ENCODE measurements at regions not wholly inside any gene's neighbourhood (a gene's known extent, or its start where the extent isn't known, plus 50 kb on each side); places are given as distances from the start of the nearest gene placed in this dataset.
"Not testable (repeated sequence)": the region's sequence is repeated elsewhere in the genome, so short reads cannot be mapped to it uniquely, and the experiment has no call there.

DNA sequence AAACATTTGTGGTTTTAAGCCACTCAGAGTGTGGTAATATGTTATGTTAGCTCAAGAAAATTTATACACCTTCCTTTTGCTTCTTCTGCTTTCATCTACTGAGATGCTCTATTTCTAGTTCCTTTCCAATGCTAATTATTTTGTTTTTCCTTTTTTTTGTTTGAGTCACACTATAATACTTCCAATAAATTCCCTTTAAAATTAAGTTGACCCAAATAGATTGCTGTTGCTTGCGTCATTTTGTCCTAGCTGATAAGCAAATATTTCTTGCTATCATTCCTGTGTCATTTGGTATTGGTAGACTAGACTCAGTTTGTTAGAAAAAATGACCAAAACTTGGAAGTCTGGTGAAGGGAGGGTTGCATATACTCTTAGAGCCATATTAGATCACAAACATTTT, 437.0 kb upstream of the CNTN6 start:
- no peak for DNase-seq (ENCODE audit: low read depth in 2 of 2)

DNA sequence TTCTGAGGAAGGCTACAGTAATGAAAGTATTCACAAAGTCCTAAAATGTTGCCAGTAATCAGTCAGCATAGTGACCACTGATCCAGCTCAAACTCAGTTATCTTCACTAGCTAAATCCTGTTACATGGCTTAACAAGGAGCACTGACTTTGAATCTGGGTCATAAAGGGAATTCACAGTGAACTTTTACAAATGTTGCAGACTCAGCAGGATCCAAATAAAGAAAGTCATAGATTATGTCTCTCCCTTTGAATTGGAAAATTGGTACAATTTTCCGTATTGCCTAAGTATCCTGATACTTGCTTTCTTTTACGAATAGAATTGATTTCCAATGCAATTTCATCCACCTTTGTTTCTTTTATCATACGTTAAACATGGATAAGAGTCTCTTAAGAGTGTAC, 431.5 kb upstream of the CNTN6 start:
- DNase-seq (ENCODE audit: low read depth in 2 of 2), result no peak

- no peak for DNase-seq (ENCODE audit: low read depth in 2 of 2)
Measured at GRCh38 chr3:674116-674515, 418.7 kb upstream of the CNTN6 start.

DNA sequence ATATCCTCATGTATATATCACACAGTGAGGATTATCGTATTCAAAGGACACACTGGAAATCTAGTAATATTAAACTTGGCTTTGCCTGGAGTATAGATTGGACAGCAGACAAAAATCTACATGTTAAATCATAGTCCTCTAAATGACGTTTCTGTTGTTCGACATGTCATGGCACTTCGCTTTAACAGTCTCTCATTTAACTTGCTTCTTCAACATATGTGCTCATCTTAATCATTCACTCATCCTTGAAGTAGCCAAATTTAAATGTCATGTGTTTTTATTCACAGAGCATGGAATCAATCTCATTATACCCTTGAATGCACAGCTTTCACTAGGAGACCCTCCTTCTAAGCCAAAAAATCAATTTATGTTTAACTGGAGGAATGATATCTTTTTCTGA, 417.0 kb upstream of the CNTN6 start:
- DNase-seq (ENCODE audit: low read depth in 2 of 2), result no peak

DNA sequence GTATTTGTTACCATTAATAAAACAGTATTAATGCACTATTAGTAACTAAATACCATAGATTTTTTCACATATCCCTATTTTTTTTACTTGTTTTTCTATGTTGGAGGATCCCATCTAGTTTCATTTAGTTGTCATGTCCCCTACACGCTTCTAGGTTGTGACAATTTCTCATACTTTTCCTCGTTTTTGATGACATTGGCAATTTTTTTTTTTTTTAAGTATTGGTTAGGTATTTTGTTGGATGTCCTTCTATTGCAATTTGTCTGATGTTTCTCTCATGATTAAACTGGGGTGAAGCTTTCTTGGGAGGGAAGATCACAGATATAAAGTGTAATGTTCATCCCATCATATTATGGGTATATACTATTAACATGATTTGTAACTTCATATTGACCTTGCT, 409.1 kb upstream of the CNTN6 start:
- no peak for DNase-seq (ENCODE audit: low read depth in 2 of 2)

DNA sequence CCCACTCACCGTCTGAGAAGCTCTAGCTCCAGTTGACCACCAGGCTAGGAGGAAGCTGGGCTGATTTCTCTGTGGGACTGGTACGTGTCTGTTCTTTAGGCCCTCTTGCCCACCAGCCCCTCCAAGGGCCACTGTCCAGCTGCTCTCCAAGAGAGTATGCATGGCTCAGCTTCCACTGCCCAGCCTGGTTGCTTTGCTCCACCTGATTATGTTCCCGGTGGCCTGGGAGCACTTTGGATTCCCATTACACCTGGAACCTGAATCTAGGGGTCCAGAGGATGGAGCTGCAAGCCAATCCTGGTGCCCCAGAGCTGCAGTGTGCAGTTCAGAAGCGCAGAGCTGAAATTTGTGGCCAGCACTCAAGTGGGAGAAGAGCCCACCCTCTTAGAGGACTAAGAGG, 402.1 kb upstream of the CNTN6 start:
- DNase-seq (ENCODE audit: low read depth in 2 of 2), result no peak

DNA sequence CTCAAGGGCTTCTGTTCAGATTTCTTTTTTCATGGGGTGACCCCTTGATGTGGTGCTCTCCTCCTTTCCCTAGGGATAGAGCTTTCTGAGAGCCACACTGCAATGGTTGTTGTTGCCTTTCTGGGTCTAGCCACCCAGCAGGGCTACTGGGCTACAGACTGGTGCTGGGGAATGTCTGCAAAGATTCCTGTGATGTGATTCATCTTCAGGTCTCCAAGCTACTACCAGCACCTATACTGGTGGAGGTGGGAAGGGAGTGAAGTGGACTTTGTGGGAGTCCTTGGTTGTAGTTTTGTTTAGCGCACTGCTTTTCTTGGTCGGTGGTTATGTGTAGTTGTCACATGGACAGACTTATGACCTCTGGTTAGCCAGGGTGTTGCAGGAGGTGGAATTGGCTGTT, 392.3 kb upstream of the CNTN6 start:
- no peak for DNase-seq (ENCODE audit: low read depth in 2 of 2)

GRCh38 chr3:707041-707440, 385.8 kb upstream of the CNTN6 start:
- DNase-seq (ENCODE audit: low read depth in 2 of 2), result no peak

DNA sequence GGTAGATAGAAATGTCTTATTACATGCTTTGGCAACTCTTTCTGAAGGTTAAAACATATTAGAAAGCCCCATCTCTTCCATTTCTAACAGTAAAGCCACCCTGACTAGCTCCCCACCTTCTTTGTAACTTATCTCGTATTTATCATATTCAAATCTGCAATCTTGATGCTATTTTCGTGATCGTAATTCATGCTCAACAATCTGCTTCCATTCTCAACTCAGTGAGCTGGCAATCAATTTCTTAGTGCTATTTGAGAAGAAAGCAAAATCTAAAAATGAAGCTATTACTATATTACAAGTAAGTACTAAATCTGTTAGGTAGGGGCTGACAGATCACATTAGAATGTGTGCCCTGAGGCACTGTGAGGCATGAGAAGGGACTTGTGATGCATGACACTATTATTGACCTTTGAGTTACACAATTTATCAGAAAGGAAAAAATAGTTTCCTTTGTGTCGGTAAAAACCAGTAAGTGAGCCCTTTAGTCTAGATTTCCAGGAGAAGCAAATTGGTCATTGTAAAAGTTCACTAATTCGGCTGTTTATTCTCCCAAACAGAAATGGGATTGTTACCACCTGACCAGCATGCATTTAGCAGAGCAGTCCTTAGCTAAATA, 379.7 kb upstream of the CNTN6 start:
- no peak for DNase-seq (ENCODE audit: low read depth in 2 of 2)

DNA sequence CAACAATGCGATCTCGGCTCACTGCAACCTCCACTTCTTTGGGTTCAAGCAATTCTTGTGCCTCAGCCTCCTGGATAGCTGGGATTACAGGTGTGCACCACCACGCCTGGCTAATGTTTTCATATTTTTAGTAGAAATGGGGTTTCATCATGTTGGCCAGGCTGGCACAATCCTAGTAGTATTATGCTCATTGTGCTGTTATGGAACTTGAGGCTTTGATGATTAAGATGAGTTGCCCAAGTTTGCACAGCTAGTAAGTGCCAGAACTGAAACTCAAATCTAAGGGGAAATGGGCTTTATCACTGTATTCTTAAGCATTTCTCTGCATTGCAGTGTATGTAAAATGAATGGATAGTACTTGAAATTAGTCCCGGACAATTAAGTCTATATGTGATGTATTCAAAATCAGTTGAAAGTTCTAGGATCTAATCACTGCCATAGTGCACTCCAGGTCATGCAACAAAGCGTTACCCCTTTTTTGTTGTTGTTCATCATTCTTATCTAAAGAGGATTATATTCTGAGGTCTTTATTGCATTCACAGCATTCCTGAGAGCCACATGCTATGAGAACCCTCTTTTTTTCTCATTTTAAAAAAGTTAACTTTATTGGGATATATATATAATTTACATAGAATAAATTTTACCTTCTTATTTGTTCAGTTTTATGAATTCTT, 378.7 kb upstream of the CNTN6 start:
- no peak for DNase-seq (ENCODE audit: low read depth in 2 of 2)

DNA sequence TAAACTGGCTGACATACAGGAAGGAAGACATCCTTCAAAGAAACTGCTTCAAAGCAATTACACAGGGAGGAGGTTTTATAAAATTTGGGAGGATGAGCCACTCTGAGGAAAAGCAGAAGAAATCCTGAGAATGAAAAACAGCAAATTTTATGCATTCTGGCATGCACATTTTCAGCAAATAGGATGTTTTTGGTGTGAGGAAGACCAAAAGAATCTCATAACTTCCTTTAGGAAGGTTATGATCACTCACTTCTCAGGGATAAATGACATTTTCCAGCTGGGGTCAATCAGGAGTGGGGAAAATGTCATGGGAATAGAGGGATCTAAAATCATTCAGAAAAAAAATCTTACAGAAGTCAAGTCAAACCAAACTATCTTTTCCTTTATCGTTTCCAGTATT, 371.7 kb upstream of the CNTN6 start:
- no peak for DNase-seq (ENCODE audit: low read depth in 2 of 2)

GRCh38 chr3:732326-732928, 360.4 kb upstream of the CNTN6 start:
- no peak for DNase-seq (ENCODE audit: low read depth in 2 of 2)

DNA sequence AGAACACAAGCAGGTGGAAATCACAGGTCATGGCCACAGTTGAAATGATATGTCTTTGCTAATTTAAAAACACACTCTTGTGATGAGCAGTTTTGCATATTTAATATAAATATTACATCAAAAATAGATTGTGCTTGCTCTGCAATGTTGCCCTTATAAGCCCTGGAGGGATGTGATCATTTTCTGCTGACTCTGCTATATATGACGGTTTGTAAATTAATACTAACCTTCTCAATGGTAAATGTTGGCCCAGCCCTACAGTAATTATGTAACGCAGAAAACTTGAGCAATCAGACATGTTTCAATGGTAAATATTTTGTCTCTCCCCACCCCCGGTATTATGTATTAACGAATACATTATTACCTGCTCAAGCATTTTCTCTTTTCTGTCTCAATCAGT, 359.5 kb upstream of the CNTN6 start:
- no peak for DNase-seq (ENCODE audit: low read depth in 2 of 2)

GRCh38 chr3:757711-758110, 335.1 kb upstream of the CNTN6 start:
- DNase-seq (ENCODE audit: low read depth in 2 of 2), result no peak

DNA sequence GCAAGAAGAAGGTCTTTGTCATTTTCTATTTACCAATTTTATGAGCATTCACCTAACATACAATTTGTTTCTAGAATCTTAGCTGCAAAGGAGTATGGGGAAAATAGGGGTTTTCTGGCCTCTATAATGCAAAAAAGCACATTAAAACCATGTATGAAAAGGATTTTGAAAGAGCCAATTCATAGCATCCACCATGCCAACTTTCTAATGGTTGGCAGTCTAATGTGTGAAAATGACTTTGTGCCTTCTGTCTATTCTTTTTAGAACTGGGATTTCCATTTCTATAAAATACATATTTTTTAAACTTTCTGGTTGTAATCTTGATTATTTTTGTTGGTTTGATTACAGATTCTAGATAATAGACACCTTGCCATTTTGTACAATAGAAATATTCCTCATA, 333.7 kb upstream of the CNTN6 start:
- no peak for DNase-seq (ENCODE audit: low read depth in 2 of 2)

DNA sequence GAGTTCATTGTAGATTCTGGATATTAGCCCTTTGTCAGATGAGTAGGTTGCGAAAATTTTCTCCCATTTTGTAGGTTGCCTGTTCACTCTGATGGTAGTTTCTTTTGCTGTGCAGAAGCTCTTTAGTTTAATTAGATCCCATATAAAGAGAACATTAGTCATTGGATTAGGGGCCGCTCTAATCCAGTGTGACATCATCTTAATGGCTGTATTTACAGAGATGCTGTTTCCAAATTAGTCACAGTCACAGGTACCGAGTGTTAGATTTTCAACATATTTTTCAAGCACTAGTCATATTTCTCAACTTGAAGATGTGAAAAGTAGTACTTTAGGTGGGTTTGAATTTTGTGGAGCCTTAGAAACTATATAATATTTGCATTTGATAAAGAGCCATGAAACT, 319.4 kb upstream of the CNTN6 start:
- not testable (repeated sequence) for DNase-seq (ENCODE audit: low read depth in 2 of 2)

DNA sequence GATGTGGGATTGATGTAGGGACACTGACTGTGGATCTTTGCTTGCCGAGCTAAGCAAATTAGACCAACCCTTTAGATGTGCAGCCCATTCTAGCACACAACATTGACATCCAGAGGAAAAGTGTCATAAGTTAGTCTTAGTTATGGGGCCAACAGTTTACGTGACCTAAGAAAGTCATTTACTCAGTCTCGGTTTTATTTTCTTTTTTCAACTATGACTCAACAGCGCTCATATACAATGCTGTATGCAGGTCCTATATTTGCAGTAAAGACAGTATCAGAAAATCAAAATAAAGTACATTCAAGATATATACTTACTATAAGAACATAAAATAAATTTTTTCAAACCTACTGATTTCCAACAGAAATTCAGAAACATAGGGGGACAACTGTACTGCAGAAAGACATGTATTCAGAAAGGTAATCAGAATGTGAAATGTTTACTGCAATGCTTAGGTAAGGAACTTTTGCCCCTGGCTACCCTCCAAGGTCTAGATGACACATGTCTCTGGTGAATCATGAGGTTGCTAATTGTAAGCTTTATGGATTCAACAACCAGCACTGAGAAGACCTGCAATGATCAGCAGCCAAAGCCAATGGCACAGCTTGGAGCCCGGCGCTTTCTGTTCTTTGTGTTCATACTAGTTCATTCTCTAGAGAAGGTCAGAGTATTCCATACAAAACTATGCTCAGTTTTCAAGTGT, 317.5 kb upstream of the CNTN6 start:
- no peak for DNase-seq (ENCODE audit: low read depth in 2 of 2)

- no peak for DNase-seq (ENCODE audit: low read depth in 2 of 2)
Measured at GRCh38 chr3:780505-780904, 312.3 kb upstream of the CNTN6 start.

DNA sequence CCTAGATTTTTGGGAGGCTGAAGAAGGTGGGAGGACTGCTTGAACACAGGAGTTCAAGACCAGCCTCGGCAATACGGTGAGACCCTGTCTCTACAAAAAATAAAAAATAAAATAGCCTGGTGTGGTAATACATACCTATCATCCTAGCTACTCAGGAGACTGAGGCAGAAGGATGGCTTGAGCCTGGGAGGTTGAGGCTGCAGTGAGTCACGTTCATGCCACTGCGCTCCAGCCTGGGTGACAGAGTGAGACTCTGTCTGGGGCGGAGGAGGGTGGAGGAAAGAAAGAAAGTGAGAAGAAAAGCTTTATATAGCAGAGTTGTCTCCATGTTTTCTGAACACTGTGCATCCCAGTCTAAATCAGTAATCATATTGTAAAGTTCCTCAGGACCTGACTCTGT, 301.4 kb upstream of the CNTN6 start:
- no peak for DNase-seq (ENCODE audit: low read depth in 2 of 2)

DNA sequence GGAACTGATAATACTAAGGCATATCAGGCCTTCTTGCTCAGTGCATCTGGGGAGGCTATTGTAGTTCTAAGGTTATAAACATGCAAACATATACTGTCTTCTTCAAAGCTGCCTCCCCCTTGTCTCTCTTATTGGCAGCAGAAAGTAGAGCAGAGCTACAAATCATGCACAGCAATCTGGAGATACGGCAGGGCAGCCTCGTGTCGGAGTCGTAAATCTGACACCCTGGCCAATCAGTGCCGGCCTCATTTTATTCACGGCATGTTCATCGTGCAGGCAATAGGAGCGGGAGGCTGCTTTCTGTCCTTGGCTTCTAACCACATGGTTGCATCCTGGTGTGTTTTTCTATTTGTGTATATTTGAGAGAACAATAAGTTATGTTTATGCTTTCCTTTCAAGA, 300.2 kb upstream of the CNTN6 start:
- DNase-seq (ENCODE audit: low read depth in 2 of 2), result no peak

DNA sequence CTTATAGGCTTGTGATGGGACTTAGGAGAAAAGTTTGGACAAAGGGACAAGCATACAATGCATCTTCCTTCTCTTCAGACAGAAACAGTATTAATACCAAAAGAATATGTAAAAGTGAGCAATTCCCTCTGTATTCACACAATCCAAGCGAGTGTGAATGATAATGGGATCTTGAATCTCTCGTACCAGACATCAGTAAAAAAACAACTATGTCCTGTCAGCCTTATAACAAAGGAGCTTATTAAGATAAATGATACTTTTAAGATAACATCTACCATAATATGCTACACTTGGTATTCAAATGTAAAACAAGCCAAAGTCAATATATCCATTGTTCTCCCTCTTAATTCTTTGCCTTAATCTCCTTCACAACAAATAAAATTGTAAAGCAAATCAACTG, 288.6 kb upstream of the CNTN6 start:
- no peak for DNase-seq (ENCODE audit: low read depth in 2 of 2)

GRCh38 chr3:805326-805725, 287.5 kb upstream of the CNTN6 start:
- no peak for DNase-seq (ENCODE audit: low read depth in 2 of 2)

DNA sequence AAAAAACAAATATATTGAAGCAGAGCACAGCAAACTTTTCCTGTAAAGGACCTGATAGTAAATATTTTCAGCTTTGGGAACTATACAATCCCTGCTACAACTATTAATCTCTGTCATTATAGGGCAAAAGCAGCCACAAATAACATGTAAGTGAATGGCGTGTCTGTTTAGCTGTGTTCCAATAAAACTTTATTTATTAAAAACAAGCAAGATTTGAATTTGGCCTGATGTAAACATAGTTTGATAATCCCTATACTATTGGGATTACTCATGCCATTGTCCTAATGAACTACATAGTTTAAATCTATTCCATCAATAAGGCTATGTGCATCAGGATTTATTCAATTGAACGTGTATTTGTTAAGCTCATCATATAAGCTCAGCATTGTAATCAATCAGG, 286.8 kb upstream of the CNTN6 start:
- no peak for DNase-seq (ENCODE audit: low read depth in 2 of 2)
